NCI-H2107 treated with DMSO at 0.1 percent for 48 hours (cell line): ENCODE measurements at regions not wholly inside any gene's neighbourhood (a gene's known extent, or its start where the extent isn't known, plus 50 kb on each side); places are given as distances from the start of the nearest gene placed in this dataset.
"Not testable (repeated sequence)": the region's sequence is repeated elsewhere in the genome, so short reads cannot be mapped to it uniquely, and the experiment has no call there.

ENCODE experiments used
- DNase-seq: peaks from one replicate; lab custom pipeline; 2025; ENCODE audit not compliant: unreplicated experiment; lab: John Stamatoyannopoulos, UW

DNA sequence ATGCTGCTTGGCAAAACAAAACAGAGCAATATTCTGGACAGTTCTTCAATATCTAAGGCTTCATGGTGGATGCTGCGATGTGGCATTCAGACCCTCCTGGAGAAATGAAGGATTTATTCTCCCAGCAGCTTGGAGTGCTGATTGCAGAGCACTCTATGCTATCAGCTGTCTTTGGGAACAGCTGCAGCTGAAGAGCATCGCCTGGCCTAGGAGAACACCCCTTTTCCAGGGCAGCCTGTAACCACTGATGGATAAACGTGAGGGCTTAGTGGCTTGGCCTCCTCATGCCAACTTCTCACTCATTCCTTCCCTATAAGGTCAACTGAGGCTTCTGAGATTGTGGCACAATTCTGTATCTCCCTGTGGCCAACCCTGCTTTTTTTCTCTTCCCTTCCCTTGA, 638.1 kb upstream of the CNTNAP2 start:
- DNase-seq: no peak

DNA sequence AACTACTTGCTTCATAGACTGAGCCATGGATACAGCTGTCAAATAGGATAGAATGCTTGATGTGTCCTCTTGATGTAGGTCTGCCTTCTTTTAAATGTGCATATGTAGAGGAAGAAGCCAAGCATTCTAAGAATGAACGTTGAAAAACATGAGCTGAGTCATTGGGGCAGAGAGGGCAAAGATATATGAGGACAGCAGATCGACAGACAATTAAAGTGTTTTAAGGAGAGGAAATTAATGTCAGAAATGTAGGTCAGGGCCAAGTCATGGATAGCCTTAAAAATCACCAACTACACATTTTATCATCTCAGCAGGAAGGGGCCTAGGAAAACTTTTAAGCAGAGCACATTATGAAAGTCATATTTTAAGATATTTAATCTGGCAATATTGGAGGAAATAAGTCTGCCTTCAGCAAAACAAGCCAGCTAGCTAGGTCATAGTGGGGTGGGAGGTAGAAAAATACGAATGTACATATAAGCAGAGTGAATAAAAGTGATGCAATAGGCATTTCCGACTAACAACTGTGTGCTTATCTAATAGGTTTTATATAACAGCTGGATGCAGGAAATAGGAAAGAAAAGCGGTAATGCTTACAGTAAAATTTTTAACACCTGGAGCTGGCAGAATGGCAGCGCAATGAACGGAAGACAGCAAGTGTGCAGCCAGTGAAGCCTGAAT, 638.3 kb upstream of the TPK1 start:
- DNase-seq: no peak

DNA sequence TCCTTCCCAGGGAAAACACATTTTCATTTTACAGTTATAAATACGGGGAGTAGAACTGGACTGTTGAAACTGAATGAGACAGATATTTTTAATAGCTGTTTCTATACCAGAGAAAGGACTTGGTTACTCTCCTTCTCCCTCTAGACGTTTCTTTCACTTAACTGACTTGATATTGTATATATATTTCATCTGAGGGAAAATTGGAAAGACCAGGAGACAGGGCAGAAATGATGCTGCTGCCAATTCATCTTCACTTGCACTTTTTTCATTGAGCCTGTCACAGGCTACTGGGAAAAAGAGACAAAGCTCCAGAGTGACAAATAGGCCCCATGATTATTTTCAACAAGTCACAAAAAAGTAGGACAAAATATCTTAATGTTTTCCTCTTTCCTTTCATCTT, 636.0 kb upstream of the TPK1 start:
- DNase-seq: no peak

DNA sequence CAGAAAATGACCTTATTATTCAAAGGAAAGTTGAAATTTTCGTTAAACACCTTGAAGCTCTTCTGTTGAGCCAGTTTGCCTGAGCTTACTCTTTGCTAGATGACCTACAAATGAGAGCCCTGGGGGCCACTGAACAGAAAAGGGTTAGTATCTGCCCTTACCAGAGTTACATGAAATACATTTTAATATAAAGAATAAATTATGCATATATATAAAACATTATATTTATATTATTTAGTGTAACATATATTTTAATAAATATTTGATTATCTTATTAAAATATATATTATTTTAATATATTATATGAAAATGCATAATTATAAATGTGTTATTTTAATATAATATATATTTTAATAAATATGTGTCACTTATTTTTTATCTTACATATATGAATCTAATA, 628.4 kb upstream of the TPK1 start:
- no peak for DNase-seq

DNA sequence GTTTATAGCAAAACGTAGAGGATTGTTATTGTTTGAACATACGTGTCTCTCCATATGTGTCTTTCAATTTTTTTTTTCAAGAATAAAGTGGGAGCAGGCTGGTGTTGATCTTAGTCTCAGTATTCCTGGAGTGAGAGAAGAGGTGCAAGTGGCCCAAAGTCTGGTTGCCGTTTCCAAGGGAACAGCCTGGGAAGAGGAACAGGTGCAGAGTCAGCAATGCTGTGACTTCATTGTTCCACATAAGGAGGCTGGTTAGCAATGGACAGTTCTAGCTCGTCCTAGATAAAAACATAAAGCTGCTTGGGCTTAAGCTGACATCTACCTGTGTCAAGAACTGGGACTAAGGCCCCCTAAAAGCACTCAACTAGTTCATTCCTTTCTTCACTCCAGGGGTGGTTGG, 626.6 kb upstream of the TPK1 start:
- no peak for DNase-seq

DNA sequence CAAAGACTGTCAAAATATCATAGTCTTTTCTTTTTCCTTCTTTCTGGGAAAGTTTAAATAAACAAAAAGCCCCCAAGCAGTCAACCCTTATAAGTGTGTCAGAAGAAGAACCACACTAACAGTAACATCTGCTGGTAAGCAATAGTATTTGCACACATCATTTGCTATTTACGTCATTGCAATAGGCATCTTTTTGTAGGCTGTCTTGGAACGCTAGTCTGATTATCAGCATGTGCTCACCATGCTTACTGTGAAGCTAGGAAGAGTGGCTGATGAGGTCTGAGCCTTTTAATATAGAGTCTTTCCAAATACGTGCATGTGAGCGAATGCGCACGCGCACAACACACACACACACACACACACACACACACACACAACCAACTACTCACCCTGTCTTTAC, 599.0 kb upstream of the TPK1 start:
- DNase-seq: no peak

DNA sequence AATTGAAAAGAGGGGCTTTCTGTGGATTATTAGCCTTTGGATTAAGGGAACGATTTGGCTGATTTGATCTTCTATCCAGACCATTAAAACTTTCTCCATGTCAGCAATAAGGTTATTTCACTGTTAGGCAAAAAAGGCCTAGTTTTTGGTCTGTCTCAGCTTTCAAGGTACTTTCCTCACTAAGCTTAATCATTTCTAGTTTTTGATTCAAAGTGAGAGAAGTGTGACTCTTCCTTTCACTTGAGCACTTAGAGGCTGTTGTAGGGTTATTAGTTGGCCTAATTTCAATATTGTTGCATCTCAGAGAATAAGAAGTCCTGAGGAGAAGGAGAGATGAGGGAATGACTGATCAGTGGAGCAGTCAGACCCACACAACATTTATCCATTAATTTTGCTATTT, 596.0 kb upstream of the TPK1 start:
- no peak for DNase-seq

DNA sequence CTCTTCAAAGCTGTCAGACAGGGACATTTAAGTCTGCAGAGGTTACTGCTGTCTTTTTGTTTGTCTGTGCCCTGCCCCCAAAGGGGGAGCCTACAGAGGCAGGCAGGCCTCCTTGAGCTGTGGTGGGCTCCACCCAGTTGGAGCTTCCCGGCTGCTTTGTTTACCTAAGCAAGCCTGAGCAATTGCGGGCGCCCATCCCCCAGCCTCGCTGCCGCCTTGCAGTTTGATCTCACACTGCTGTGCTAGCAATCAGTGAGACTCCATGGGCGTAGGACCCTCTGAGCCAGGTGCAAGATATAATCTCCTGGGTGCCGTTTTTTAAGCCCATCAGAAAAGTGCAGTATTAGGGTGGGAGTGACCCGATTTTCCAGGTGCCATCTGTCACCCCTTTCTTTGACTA, 582.6 kb upstream of the TPK1 start:
- not testable (repeated sequence) for DNase-seq

DNA sequence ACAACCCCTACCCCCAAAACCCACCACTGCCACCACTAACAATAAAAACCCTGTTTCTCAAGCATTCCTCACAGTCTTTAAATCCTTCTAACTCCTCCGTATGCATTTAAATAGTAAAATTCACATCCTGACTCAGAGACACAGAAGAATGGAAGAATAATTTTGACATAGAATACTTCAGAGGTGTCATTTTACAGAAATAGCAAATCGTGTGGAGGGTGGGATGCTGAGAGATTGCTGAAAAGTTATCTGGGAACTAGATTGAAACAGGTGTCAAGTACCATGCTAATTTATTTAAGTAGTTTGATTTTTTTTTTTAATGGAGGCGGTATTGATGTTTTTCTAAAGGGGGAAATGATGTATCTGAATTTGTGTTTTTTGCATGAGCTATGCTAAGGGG, 575.2 kb upstream of the TPK1 start:
- no peak for DNase-seq

DNA sequence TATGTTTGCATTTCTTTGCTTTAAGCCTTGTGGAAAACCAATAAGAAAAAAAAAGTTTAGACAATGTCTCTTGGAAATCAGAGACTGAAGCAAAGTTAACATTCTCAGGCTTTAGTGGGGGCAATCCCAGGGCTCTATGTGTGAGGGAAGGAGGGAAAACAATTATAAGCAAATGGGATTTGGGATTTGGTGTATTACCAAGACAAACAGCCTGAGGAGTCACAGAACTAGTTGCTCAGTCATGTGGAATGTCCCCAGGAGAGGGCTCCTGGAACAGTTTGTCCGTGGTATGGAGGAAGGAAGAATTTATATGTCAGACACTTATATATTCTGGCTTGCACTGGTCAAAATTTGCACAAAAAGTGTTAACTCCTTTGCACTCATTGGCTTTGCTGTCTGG, 562.9 kb upstream of the TPK1 start:
- no peak for DNase-seq

DNA sequence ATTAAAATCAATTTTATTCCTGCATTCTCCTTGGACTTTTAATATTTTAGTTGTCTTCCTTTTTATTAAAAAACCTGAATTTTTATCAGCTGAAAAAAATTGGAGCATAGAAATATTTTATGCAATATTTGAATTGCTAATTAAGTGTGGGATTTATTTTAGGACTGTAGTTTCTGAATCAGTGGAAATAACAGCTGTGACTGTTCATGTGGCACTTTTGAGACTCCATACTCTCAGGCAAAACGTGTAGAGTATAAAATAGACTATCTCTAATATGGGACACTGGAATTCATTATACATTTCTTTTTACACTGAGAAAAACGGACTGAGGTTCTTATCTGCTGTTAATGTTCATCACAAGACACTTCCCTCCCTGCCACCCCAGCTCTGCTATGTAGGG, 558.3 kb upstream of the TPK1 start:
- no peak for DNase-seq

DNA sequence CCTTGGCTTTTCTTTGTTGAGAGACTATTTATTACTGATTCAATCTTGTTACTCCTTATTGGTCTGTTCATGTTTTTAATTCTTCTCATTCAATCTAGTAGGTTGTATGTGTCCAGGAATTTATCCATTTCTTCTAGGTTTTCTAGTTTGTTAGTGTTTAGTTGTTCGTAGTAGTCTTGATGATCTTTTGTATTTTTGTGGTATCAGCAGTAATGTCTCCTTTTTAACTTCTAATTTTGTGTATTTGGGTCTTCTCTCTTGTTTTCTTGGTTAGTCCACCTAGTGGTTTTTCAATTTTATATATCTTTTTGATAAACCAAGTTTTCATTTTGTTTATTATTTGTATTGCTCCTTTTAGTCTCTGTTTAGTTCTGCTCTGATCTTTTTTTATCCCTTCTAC, 546.9 kb upstream of the TPK1 start:
- no peak for DNase-seq

DNA sequence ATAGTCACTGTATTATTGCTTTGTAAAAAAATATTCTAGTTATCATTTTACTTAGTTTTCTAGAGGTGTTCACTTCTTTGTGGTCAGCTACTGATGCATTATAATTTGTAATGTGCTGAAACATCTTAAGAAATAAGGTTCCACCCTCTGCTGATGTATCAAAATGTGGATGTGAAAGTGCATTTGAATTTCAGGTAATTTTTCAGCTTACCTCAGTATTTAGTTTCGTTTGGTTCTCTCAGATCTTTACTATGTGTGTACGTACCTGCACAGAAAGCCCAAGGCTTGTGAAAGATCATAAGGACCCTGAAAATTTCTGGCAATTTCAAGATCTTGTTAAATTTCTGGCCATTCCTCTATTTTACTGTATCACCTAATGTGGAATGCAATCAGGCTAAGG, 542.3 kb upstream of the TPK1 start:
- no peak for DNase-seq

DNA sequence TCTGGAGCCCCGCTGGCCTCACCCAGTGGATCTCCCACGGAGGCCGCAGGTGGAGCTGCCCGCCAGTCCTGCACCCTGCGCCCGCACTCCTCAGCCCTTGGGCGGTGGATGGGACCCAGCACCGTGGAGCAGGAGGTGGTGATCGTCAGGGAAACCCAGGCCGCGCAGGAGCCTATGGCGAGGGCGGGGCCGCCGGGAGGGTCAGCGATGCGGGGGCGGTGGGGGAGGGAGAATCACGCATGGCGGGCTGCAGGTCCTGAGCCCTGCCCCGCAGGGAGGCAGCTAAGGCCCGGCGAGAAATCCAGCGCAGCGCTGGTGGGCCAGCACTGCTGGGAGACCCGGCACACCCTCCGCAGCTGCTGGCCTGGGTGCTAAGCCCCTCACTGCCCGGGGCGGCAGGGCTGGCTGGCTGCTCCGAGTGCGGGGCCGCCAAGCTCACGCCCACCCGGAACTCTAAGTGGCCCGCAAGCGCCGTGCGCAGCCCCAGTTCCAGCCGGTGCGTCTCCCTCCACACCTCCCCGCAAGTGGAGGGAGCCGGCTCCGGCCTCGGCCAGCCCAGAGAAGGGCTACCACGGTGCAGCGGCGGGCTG, 524.8 kb upstream of the TPK1 start:
- DNase-seq: no peak

DNA sequence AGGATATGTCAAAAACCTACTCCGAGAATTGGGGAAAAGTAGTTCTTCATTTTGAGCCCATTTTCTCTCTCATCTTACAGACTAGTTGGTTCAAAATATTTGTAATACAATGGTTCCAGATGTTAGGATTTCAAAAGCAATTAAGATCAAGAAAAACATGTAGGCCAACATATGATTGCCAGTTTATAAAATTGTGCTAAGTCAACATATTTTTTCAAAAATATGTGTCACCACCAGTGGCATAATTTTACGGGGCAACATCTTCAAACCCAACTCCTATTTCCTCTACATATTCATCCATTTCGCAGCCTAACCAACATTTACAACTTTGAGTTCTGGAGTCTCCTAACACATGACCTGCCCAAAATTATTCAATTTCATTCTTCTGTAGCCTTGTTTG, 514.5 kb upstream of the TPK1 start:
- DNase-seq: no peak

DNA sequence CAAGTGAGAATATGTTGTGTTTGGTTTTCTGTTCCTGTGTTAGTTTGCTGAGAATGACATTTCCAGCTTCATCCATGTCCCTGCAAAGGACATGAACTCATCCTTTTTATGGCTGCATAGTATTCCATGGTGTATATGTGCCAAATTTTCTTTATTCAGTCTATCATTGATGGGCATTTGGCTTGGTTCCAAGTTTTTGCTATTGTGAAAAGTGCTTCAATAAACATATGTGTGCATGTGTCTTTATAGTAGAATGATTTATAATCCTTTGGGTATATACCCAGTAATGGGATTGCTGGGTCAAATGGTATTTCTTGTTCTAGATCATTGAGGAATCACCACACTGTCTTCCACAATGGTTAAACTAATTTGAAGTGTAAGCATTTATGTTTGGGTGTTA, 513.6 kb upstream of the TPK1 start:
- DNase-seq: not testable (repeated sequence)

DNA sequence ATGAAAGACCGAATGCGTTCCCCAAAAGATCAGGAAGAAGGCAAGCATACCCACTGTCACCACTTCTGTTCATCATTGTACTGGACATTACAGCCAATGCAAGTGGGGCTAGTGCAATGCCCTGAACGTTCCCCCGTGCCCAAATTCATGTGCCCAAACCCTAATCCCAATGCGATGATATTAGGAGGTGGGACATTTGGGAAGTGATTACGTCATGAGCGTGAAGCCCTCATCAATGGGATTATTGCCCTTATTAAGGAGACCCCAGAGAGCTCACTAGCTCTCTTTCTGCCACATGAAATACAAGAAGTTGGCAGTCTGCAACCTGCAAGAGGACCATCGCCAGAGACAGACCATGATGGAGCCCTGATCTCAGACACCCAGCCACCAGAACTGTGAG, 511.4 kb upstream of the TPK1 start:
- no peak for DNase-seq

DNA sequence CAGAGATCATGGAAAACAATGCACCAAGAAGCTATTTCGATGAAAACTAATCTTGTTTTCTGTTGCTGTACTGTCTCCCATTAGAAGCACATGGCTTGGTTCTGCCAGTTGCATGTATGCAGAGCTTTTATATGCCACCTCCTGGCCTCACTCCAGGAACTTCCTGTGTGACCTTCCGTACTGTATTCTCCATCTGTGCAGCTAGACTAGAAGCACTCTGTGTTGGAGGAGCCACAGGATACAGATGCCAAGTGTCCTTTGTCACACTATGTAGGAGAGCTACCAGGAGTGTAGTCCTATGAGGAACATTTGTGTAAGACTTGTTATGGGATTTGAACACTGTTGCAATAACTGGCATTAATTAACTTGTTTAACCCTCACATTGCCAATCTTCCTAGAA, 503.5 kb upstream of the TPK1 start:
- DNase-seq: no peak

DNA sequence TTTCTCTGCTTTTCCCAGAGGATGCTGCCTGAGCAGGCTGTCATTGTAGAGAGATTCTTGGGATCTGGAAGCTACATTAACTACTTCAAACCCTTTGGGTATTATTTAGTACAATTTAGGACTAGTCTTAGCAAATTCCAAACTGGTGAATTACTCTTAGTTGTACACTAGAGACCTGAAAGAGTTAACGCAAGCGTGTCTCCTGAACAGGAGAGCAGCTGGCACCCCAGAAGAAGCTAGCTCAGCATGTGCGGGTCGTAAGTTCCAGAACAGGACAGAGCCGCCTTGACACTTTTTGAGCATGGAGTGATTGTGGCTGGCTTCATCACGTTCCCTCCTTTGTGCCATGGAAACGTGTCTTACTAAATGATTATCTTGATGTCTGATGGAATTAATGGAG, 495.7 kb upstream of the TPK1 start:
- no peak for DNase-seq

DNA sequence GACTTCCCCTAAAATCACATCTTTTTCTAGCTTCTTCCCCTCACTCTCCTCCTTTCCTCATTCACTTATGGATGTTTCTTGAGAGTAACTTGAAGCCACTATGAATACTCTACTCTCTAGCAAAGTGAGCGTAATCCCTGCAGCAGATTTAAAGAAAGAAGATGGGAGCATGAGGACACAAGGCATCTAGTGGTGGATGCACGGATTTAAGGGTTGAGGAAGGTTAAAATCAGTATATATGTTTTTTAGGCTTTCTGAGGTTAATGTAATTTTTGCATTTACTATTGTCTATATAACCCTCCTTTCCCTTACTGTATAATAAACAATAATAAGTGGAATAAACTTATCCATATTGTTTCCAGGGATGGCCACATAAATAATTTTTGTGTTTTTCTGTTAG, 495.2 kb upstream of the TPK1 start:
- no peak for DNase-seq

DNA sequence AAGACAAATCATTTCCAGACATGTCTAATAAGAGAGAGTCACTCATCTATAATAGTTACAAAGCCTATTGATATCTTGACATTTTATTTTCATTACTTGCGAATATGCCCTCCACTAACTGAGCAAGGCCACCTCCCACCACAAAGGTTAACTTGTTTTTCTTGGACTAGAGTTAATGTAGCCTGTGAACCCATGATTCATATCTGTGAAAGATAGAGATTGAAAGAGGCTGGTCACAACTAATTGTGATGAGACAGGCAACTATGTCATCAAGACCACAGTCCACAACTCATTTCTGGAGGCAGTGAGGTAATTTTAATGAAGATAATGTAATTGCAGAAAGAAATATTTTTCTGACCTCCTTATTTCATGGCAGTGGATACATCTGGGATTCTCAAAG, 491.8 kb upstream of the TPK1 start:
- no peak for DNase-seq

DNA sequence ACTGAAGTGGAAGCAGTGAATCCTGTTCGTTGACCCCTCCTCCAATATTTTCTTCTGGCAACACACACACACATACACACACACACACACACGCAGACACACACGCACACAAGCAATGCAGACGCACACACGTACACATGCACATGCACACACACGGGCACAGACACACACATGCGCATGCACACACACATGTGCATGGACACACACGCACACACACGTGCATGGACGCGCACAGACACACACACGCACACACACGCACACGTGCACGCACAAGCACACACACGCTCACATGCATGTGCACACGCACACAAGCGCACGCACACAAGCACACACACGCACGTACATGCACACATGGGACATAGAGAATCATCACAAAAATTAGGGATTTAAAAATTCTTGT, 488.2 kb upstream of the TPK1 start:
- DNase-seq: no peak

DNA sequence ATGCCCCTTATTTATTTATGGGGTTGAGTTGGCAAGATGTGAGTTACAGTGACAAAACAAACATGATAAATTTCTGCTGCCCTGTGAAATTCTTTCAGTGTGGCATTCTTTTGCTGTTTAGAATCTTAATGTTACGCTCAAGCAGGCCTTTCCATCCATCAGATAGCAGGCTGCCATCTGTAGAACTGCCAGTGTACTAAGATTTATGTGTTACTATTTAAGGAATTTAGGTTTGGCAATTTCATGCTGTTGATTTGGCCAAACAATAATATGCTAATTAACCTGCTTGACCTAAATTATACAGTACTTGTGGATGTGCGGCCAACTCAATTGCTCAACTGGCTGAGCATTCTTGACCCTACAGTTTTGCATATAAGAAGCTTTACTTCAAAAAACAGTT, 477.7 kb upstream of the TPK1 start:
- DNase-seq: no peak
